ENCODE measurements at regions not wholly inside any gene's neighbourhood (a gene's known extent, or its start where the extent isn't known, plus 50 kb on each side); places are given as distances from the start of the nearest gene placed in this dataset.

DNA sequence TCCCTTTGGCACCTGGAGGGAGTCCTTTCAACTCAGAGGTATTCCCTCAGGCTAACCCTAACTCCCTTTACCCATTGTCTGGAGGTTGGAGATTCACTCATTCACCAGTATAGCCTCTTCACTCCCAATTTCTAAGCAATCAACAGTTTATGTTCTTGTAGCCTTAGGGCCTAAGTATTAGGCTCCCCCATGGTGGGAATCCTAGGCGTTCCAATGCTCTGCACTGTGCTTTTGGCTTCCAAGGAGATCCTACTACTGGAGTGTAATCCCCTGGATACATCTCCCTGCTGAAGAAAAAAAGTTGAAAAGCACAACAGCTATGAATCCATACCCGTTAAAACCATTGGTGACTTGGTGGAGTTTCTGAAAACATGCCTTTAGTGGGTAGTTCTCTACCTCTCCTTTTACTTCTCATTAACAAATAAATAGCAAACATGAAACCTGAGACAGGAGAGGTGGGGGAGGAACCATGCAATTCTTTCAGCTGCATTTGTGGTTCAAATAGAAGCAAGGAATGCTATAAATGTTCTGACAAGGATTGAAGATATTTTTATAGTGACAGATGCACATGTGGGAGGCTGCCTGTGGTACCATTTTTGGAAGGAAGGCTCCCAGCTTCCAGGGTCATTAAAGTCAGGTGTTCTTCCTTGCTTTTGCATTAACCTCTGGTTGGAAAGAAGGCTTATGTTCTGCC, 397.1 kb downstream of the DMAC1 start:
- Histone ChIP-seq H3K36me3 (no peaks in the 10 kb centered on the region), H3K4me3 (no peak overlapping the region), H3K27me3 (ENCODE audit: low read depth) (no peaks in the 10 kb centered on the region), H3K4me1 (peaks cover 26% of the 10 kb centered on the region), H3K27ac (replicated peaks) (peak overlapping the region; percentile 43), H3K9me3 (replicated peaks) (no peaks in the 10 kb centered on the region)
- TF ChIP-seq, protein P1, sequence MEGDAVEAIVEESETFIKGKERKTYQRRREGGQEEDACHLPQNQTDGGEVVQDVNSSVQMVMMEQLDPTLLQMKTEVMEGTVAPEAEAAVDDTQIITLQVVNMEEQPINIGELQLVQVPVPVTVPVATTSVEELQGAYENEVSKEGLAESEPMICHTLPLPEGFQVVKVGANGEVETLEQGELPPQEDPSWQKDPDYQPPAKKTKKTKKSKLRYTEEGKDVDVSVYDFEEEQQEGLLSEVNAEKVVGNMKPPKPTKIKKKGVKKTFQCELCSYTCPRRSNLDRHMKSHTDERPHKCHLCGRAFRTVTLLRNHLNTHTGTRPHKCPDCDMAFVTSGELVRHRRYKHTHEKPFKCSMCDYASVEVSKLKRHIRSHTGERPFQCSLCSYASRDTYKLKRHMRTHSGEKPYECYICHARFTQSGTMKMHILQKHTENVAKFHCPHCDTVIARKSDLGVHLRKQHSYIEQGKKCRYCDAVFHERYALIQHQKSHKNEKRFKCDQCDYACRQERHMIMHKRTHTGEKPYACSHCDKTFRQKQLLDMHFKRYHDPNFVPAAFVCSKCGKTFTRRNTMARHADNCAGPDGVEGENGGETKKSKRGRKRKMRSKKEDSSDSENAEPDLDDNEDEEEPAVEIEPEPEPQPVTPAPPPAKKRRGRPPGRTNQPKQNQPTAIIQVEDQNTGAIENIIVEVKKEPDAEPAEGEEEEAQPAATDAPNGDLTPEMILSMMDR (IDR thresholded peaks at IDR 0.05; ENCODE audit: borderline replicate concordance) = no peak
- no peak for DNase-seq
- intact Hi-C loops (cut with micrococcal nuclease) = loop anchor here (5.0 kb wide), 1 partner anchor 135 kb away; no protein-coding TSS in a partner anchor

DNA sequence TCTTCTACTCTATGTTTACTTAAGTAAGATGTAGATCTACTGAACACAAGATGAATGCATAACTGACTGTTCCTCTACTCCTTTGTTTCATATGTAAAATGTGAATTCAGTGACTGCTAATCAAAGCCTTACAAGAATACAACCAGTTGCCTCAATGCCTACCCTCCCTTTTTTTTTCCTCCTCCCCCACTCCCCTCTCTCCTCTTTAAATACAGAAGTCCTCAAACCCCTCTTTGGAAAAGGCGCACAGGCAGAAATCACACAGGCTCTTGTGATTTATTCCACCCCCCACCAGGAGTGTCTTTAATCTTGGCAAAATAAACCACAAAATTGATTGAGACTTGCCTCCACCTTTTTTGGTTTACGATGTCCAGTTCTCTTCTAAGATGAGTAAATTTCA, 398.5 kb downstream of the DMAC1 start:
- Histone ChIP-seq H3K36me3 (no peaks in the 10 kb centered on the region), H3K27ac (replicated peaks) (no peak overlapping the region), H3K9me3 (replicated peaks) (no peaks in the 10 kb centered on the region), H3K4me3 (no peak overlapping the region), H3K4me1 (peaks cover 26% of the 10 kb centered on the region), H3K27me3 (ENCODE audit: low read depth) (no peaks in the 10 kb centered on the region)
- DNase-seq = no peak
- TF ChIP-seq, protein P1 (IDR thresholded peaks at IDR 0.05; ENCODE audit: borderline replicate concordance) = no peak
- intact Hi-C loops (cut with micrococcal nuclease) = loop anchor here (5.0 kb wide), 1 partner anchor 136 kb away; no protein-coding TSS in a partner anchor

DNA sequence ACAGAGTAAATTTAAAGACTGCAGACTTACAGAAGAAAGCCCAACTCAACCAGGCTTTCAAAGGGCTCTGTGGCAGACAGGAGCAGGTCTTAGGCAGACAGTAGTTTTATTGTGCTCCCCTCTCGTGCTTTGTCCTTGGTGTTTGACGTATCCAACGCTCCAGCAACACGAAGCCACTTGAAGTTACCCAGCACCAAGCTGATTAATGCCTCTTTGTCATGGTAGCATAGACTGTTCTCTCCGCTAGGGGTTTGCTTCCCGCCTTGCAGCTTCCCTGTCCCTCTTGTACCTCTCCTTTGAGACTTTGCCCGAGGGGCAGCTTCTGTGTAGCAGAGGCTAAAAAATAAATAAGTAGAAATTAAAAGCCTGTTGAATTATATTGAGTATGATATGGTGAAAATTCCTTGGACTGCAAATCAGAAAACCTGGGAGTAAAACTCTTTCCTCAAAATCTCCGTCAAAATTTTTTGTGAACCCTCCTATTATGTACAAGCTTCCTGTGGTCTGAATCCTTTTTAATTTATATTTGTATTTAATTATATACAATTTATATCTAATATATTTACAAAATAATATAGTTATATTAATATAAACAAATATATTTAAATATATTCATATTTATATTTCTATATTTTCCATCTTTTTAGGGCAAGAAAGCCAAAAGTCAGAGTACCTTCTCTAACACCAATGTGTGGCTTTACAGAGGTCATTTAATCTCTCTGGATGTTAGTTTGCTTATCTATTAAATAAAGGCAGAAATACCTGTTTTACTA, 405.4 kb downstream of the DMAC1 start:
- TF ChIP-seq, protein P1 (IDR thresholded peaks at IDR 0.05; ENCODE audit: borderline replicate concordance) = no peak
- Histone ChIP-seq H3K27ac (replicated peaks) (no peak overlapping the region), H3K27me3 (ENCODE audit: low read depth) (no peaks in the 10 kb centered on the region), H3K9me3 (replicated peaks) (no peaks in the 10 kb centered on the region), H3K4me3 (no peak overlapping the region), H3K36me3 (no peaks in the 10 kb centered on the region), H3K4me1 (no peaks in the 10 kb centered on the region)
- DNase-seq = no peak
- intact Hi-C loops (cut with micrococcal nuclease) = no loop called here

DNA sequence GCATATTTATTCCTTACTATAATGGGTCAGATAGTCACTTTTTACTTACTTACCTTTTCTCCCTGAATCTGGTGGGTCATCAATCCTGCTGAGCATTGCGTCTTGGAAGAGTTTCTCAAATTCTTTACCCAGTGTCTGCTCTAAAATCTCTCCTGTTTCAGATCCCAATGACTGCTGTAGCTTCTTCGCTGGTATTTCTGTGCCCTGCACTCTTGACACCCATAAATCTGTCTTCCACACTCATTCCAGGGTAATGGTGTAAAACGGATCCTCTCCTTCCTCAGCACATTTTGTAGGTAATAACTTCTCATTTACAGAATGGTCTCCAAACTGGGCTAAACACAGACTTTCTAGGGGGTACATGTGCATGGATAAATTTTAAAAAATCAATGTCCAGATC, 407.4 kb downstream of the DMAC1 start:
- no peak for DNase-seq
- intact Hi-C loops (cut with micrococcal nuclease) = no loop called here

DNA sequence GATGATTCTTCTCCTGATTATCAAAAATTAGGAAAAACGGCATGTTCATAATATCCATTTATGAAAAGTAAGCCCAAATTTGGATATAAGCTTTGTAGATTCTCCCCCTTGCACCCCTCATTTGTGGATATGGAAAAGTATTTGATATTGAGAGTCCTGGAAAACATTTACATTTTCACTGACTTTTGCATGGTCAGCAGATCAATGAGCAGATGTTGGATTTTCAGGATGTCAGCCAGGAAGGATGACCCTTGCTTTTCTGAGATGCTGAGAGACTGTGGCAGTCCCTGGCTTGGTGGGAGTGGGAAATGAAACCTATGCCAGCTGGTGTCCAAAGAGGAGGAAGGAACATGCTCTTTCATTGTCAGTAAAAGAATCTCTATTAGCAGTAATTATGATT, 410.8 kb downstream of the DMAC1 start:
- intact Hi-C loops (cut with micrococcal nuclease) = no loop called here
- no peak for DNase-seq
- TF ChIP-seq, protein P1 (IDR thresholded peaks at IDR 0.05; ENCODE audit: borderline replicate concordance) = no peak
- Histone ChIP-seq H3K27ac (replicated peaks) (no peak overlapping the region), H3K4me3 (no peak overlapping the region), H3K36me3 (no peaks in the 10 kb centered on the region), H3K9me3 (replicated peaks) (no peaks in the 10 kb centered on the region), H3K27me3 (ENCODE audit: low read depth) (no peaks in the 10 kb centered on the region), H3K4me1 (no peaks in the 10 kb centered on the region)

More for the DNA sequence above, 407.4 kb downstream of the DMAC1 start:
- no peak overlapping the region for H3K4me3 ChIP-seq
- TF ChIP-seq, protein P1 (IDR thresholded peaks at IDR 0.05; ENCODE audit: borderline replicate concordance) = no peak
- no peaks in the 10 kb centered on the region for H3K4me1 ChIP-seq
- no peak overlapping the region for H3K27ac ChIP-seq (replicated peaks)
- H3K36me3 ChIP-seq = no peaks in the 10 kb centered on the region
- H3K9me3 ChIP-seq (replicated peaks) = no peaks in the 10 kb centered on the region
- H3K27me3 ChIP-seq (ENCODE audit: low read depth) = no peaks in the 10 kb centered on the region

Measured in left ventricle myocardium inferior (tissue), 1 donor.